ENCODE measurements at regions not wholly inside any gene's neighbourhood (a gene's known extent, or its start where the extent isn't known, plus 50 kb on each side); places are given as distances from the start of the nearest gene placed in this dataset.

- no peak overlapping the region for H3K4me3 ChIP-seq (ENCODE audit: low read depth, low read length)
- DNase-seq (ENCODE audit: low read depth): no peak
These were observed 88.6 kb upstream of the DUSP22 start for GRCh38 chr6:203661-204060.

- no peak for DNase-seq (ENCODE audit: low read depth)
These were observed 86.0 kb upstream of the DUSP22 start for GRCh38 chr6:206264-206663.

GRCh38 chr6:208364-208763 lies 83.9 kb upstream of the DUSP22 start:
- no peak overlapping the region for H3K4me3 ChIP-seq (ENCODE audit: low read depth, low read length)
- DNase-seq (ENCODE audit: low read depth): no peak

More at GRCh38 chr6:206264-206663, 86.0 kb upstream of the DUSP22 start:
- H3K4me3 ChIP-seq (ENCODE audit: low read depth, low read length): no peak overlapping the region

- DNase-seq (ENCODE audit: low read depth): no peak
- H3K4me3 ChIP-seq (ENCODE audit: low read depth, low read length): no peak overlapping the region
These were observed 83.3 kb upstream of the DUSP22 start for GRCh38 chr6:208938-209337.

GRCh38 chr6:209432-210103 lies 82.7 kb upstream of the DUSP22 start:
- no peak overlapping the region for H3K4me3 ChIP-seq (ENCODE audit: low read depth, low read length)
- DNase-seq (ENCODE audit: low read depth): no peak

GRCh38 chr6:210104-210456 lies 82.2 kb upstream of the DUSP22 start:
- H3K4me3 ChIP-seq (ENCODE audit: low read depth, low read length): no peak overlapping the region
- DNase-seq (ENCODE audit: low read depth): no peak

- H3K4me3 ChIP-seq (ENCODE audit: low read depth, low read length): no peak overlapping the region
- no peak for DNase-seq (ENCODE audit: low read depth)
These were observed 81.4 kb upstream of the DUSP22 start for GRCh38 chr6:210778-211374.

GRCh38 chr6:211871-212497 lies 80.3 kb upstream of the DUSP22 start:
- DNase-seq (ENCODE audit: low read depth): no peak
- H3K4me3 ChIP-seq (ENCODE audit: low read depth, low read length): no peak overlapping the region

- H3K4me3 ChIP-seq (ENCODE audit: low read depth, low read length): no peak overlapping the region
- DNase-seq (ENCODE audit: low read depth): no peak
These were observed 79.0 kb upstream of the DUSP22 start for GRCh38 chr6:213284-213683.

GRCh38 chr6:214428-214827 lies 77.9 kb upstream of the DUSP22 start:
- no peak overlapping the region for H3K4me3 ChIP-seq (ENCODE audit: low read depth, low read length)
- no peak for DNase-seq (ENCODE audit: low read depth)

GRCh38 chr6:215335-216034 lies 76.8 kb upstream of the DUSP22 start:
- no peak for DNase-seq (ENCODE audit: low read depth)
- H3K4me3 ChIP-seq (ENCODE audit: low read depth, low read length): no peak overlapping the region

- no peak overlapping the region for H3K4me3 ChIP-seq (ENCODE audit: low read depth, low read length)
- no peak for DNase-seq (ENCODE audit: low read depth)
These were observed 75.1 kb upstream of the DUSP22 start for GRCh38 chr6:217048-217659.

- H3K4me3 ChIP-seq (ENCODE audit: low read depth, low read length): no peak overlapping the region
- DNase-seq (ENCODE audit: low read depth): no peak
These were observed 73.9 kb upstream of the DUSP22 start for GRCh38 chr6:218153-219018.

- DNase-seq (ENCODE audit: low read depth): no peak
- H3K4me3 ChIP-seq (ENCODE audit: low read depth, low read length): no peak overlapping the region
These were observed 73.2 kb upstream of the DUSP22 start for GRCh38 chr6:219019-219570.

GRCh38 chr6:219641-220198 lies 72.6 kb upstream of the DUSP22 start:
- no peak overlapping the region for H3K4me3 ChIP-seq (ENCODE audit: low read depth, low read length)
- DNase-seq (ENCODE audit: low read depth): peak; percentile 36

- H3K4me3 ChIP-seq (ENCODE audit: low read depth, low read length): no peak overlapping the region
These were observed 72.0 kb upstream of the DUSP22 start for GRCh38 chr6:220312-220711.

GRCh38 chr6:220721-221475 lies 71.4 kb upstream of the DUSP22 start:
- no peak overlapping the region for H3K4me3 ChIP-seq (ENCODE audit: low read depth, low read length)

More at GRCh38 chr6:220312-220711, 72.0 kb upstream of the DUSP22 start:
- no peak for DNase-seq (ENCODE audit: low read depth)

More at GRCh38 chr6:220721-221475, 71.4 kb upstream of the DUSP22 start:
- DNase-seq (ENCODE audit: low read depth): peak; percentile 38

All from skeletal muscle cell (primary cell).